Panc1 (cell line): ENCODE measurements at regions not wholly inside any gene's neighbourhood (a gene's known extent, or its start where the extent isn't known, plus 50 kb on each side); places are given as distances from the start of the nearest gene placed in this dataset.

ENCODE experiments used
- ATAC-seq: fragments of 200-7000 bp; cut with Tn5 transposase; 2 replicates; pipeline ENCODE4 v1.9.1; 2020; ENCODE audit warnings: mild to moderate bottlenecking, moderate library complexity
- BruUV-seq: library from RNA; stranded (reverse); fragments of 400-500 nt; replicated peaks from 2 replicates; lab custom pipeline; 2021; lab: Mats Ljungman, UMichigan
- CTCF ChIA-PET: fragments of 300-600 bp; sonication (Branson Sonifier 250); formaldehyde crosslinking; loops from one replicate; lab custom pipeline; 2022; ENCODE audit warnings: antibody characterized with exemption; lab: Charles Lee
- POLR2A ChIA-PET: fragments of 300-600 bp; sonication (Branson Sonifier 250); formaldehyde crosslinking; loops from one replicate; lab custom pipeline; 2022; ENCODE audit warnings: antibody characterized with exemption; lab: Charles Lee
- DNase-seq: peaks from one replicate; pipeline ENCODE4 v3.0.0-alpha.2; 2010; ENCODE audit warnings: low read depth, low spot score
- H3K27ac ChIP-seq: 2 replicates; pipeline ENCODE4 v1.5.1; 2011; ENCODE audit warnings: mild to moderate bottlenecking, low read length, inconsistent platforms
- H3K27me3 ChIP-seq: fragments of 200-500 bp; sonication (Bioruptor generic); 2 replicates; pipeline ENCODE4 v1.6.0; 2014; ENCODE audit warnings: low read length, inconsistent platforms; ENCODE audit not compliant: control insufficient read depth, insufficient read depth
- H3K36me3 ChIP-seq: fragments of 200-500 bp; sonication (Bioruptor generic); 2 replicates; pipeline ENCODE4 v1.5.1; 2014; ENCODE audit warnings: inconsistent platforms, mild to moderate bottlenecking, low read length, moderate library complexity; ENCODE audit not compliant: control insufficient read depth, insufficient read depth
- H3K4me1 ChIP-seq: 2 replicates; pipeline ENCODE4 v1.5.1; 2011; ENCODE audit warnings: inconsistent platforms, mild to moderate bottlenecking, low read length, moderate library complexity; ENCODE audit not compliant: control insufficient read depth, insufficient read depth
- H3K4me3 ChIP-seq, 2 experiments: 2 replicates each; pipeline ENCODE4 v1.5.1; 2011 to 2012; ENCODE audit warnings: low read depth in 2 of 2, low read length in 2 of 2, mild to moderate bottlenecking in 2 of 2, inconsistent platforms in 1 of 2, moderate library complexity in 1 of 2
- H3K9me3 ChIP-seq: fragments of 200-500 bp; sonication (Bioruptor generic); 2 replicates; pipeline ENCODE4 v1.5.1; 2014; ENCODE audit warnings: low read depth, mild to moderate bottlenecking, inconsistent platforms, low read length, moderate library complexity; ENCODE audit not compliant: control insufficient read depth, insufficient read depth
- CTCF ChIP-seq: fragments of 450-650 bp; IDR thresholded peaks from 2 replicates; pipeline ENCODE4 v1.5.1; 2017; ENCODE audit warnings: mild to moderate bottlenecking
- POLR2AphosphoS5 ChIP-seq: IDR thresholded peaks from 2 replicates; pipeline ENCODE4 v1.6.1; 2012; ENCODE audit warnings: mild to moderate bottlenecking, low read depth, low read length, moderate library complexity
- SIN3A ChIP-seq: IDR thresholded peaks from 2 replicates; pipeline ENCODE4 v1.6.1; 2012; ENCODE audit warnings: low read depth, mild to moderate bottlenecking, low read length, moderate library complexity, borderline replicate concordance; ENCODE audit not compliant: insufficient read depth
- TCF7L2 ChIP-seq: IDR thresholded peaks from 2 replicates; pipeline ENCODE4 v1.6.1; 2011; ENCODE audit warnings: mild to moderate bottlenecking, low read depth, low read length, inconsistent platforms
- in situ Hi-C: cut with HindIII; loops from 2 replicates; pipeline ENCODE4 v1.10.0; 2016; ENCODE audit warnings: low sequenced_read_pairs, low pct_unique_long_range_greater_than_20kb
- intact Hi-C: fragments of 100-400 bp; cut with micrococcal nuclease; formaldehyde crosslinking; loops from one replicate; pipeline ENCODE4 v1.10.0; 2022; ENCODE audit not compliant: unreplicated experiment
- TF ChIP-seq, protein P1 (sequence below), 2 experiments: IDR thresholded peaks; 2 replicates each; pipeline ENCODE4 v1.6.1; 2011 to 2012; ENCODE audit warnings: low read depth in 2 of 2, control low read depth in 1 of 2, low read length in 1 of 2, mild to moderate bottlenecking in 1 of 2, moderate library complexity in 1 of 2; ENCODE audit not compliant: insufficient read depth in 1 of 2

GRCh38 chr3:180755556-180755955, 76.3 kb upstream of the CCDC39 start:
- no peaks in the 10 kb centered on the region for H3K4me1 ChIP-seq
- H3K9me3 ChIP-seq: no peaks in the 10 kb centered on the region
- TF ChIP-seq SIN3A: no peak
- TF ChIP-seq CTCF: no peak
- TF ChIP-seq, protein P1, sequence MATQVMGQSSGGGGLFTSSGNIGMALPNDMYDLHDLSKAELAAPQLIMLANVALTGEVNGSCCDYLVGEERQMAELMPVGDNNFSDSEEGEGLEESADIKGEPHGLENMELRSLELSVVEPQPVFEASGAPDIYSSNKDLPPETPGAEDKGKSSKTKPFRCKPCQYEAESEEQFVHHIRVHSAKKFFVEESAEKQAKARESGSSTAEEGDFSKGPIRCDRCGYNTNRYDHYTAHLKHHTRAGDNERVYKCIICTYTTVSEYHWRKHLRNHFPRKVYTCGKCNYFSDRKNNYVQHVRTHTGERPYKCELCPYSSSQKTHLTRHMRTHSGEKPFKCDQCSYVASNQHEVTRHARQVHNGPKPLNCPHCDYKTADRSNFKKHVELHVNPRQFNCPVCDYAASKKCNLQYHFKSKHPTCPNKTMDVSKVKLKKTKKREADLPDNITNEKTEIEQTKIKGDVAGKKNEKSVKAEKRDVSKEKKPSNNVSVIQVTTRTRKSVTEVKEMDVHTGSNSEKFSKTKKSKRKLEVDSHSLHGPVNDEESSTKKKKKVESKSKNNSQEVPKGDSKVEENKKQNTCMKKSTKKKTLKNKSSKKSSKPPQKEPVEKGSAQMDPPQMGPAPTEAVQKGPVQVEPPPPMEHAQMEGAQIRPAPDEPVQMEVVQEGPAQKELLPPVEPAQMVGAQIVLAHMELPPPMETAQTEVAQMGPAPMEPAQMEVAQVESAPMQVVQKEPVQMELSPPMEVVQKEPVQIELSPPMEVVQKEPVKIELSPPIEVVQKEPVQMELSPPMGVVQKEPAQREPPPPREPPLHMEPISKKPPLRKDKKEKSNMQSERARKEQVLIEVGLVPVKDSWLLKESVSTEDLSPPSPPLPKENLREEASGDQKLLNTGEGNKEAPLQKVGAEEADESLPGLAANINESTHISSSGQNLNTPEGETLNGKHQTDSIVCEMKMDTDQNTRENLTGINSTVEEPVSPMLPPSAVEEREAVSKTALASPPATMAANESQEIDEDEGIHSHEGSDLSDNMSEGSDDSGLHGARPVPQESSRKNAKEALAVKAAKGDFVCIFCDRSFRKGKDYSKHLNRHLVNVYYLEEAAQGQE (IDR thresholded peaks at IDR 0.05; ENCODE audit: insufficient read depth in 1 of 2, low read depth in 2 of 2, low read length in 1 of 2): no peak
- TF ChIP-seq TCF7L2: no peak
- no peak for TF ChIP-seq POLR2AphosphoS5
- H3K27me3 ChIP-seq: no peaks in the 10 kb centered on the region
- ChIA-PET CTCF (no interaction called here), POLR2A (no interaction called here)
- H3K36me3 ChIP-seq: no peaks in the 10 kb centered on the region
- no peak for DNase-seq
- intact Hi-C loops: no loop called here
- no peak overlapping the region for H3K27ac ChIP-seq
- in situ Hi-C loops: no loop called here
- ATAC-seq: no peak
- BruUV-seq: no TSS peak
- H3K4me3 ChIP-seq: no peak overlapping the region

- Histone ChIP-seq H3K27ac (no peak overlapping the region), H3K4me3 (no peak overlapping the region), H3K9me3 (no peaks in the 10 kb centered on the region), H3K36me3 (no peaks in the 10 kb centered on the region), H3K4me1 (no peaks in the 10 kb centered on the region), H3K27me3 (no peaks in the 10 kb centered on the region)
- TF ChIP-seq POLR2AphosphoS5 (no peak), SIN3A (no peak), CTCF (no peak), TCF7L2 (no peak)
- TF ChIP-seq, protein P1 (IDR thresholded peaks at IDR 0.05; ENCODE audit: insufficient read depth in 1 of 2, low read depth in 2 of 2, low read length in 1 of 2): no peak
- no peak for DNase-seq
- ChIA-PET CTCF (no interaction called here), POLR2A (no interaction called here)
- intact Hi-C loops (no loop called here), in situ Hi-C loops (no loop called here)
- BruUV-seq: no TSS peak
- ATAC-seq: no peak
These were observed 83.6 kb upstream of the CCDC39 start for GRCh38 chr3:180762866-180763265.
